ENCODE measurements at regions not wholly inside any gene's neighbourhood (a gene's known extent, or its start where the extent isn't known, plus 50 kb on each side); places are given as distances from the start of the nearest gene placed in this dataset.
"Not testable (repeated sequence)": the region's sequence is repeated elsewhere in the genome, so short reads cannot be mapped to it uniquely, and the experiment has no call there.

GRCh38 chr1:121566346-121566745, 381.6 kb downstream of the SRGAP2C start:
- no peak for DNase-seq (ENCODE audit: low read depth in 4 of 4, low spot score in 1 of 4)

- DNase-seq (ENCODE audit: low read depth in 4 of 4, low spot score in 1 of 4), result no peak
These were observed 384.7 kb downstream of the SRGAP2C start for GRCh38 chr1:121569428-121569827.

GRCh38 chr1:121573881-121574504, 389.2 kb downstream of the SRGAP2C start:
- not testable (repeated sequence) for DNase-seq (ENCODE audit: low read depth in 4 of 4, low spot score in 1 of 4)

- not testable (repeated sequence) for DNase-seq (ENCODE audit: low read depth in 4 of 4, low spot score in 1 of 4)
These were observed 389.7 kb downstream of the SRGAP2C start for GRCh38 chr1:121574505-121574899.

GRCh38 chr1:121582898-121583297, 398.1 kb downstream of the SRGAP2C start:
- DNase-seq (ENCODE audit: low read depth in 4 of 4, low spot score in 1 of 4), result not testable (repeated sequence)

DNA sequence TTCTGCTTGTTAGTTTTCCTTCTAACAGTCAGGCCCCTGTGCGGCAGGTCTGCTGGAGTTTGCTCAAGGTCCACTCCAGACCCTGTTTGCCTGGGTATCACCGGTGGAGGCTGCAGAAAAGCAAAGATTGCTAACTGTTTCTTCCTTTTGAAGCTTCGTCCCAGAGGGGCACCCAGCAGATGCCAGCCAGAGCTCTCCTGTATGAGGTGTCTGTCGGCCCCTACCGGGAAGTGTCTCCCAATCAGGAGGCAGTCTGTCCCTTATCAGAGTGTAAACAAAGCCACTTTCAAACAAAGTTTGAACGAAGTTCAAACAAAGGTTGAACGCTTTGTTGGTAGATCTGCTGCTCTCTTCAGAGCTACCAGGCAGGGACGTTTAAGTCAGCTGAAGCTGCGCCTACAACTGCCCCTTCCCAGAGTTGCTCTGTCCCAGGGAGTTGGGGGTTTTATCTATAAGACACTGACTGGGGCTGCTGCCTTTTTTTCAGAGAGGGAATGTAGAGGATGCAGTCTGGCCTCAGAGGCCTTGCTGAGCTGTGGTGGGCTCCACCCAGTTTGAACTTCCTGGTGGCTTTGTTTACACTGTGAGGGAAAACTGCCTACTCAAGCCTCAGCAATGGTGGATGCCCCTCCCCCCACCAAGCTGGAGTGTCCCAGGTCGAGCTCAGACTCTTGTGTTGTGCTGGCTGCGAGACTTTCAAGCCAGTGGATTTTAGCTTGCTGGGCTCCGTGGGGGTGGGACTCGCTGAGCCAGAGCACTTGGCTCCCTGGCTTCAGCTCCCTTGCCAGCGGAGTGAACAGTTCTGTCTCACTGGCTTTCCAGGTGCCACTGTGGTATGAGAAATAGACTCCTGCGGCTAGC, 401.8 kb downstream of the SRGAP2C start:
- no peak for DNase-seq (ENCODE audit: low read depth in 4 of 4, low spot score in 1 of 4)

DNA sequence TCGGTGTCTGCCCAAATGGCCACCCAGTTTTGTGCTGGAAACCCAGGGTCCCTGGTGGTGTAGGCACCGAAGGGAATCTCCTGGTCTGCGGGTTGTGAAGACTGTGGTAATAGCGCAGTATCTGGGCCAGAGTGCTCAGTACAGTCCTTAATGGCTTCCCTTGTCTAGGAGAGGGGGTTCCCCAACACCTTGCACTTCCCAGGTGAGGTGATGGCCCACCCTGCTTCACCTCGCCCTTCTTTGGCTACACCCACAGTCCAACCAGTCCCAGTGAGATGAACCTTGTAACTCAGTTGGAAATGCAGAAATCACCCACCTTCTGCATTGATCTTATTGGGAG, 402.4 kb downstream of the SRGAP2C start:
- DNase-seq (ENCODE audit: low read depth in 4 of 4, low spot score in 1 of 4), result no peak

- DNase-seq (ENCODE audit: low read depth in 4 of 4, low spot score in 1 of 4), result no peak
These were observed 403.0 kb downstream of the SRGAP2C start for GRCh38 chr1:121587777-121588176.

GRCh38 chr1:121594096-121594495, 409.3 kb downstream of the SRGAP2C start:
- DNase-seq (ENCODE audit: low read depth in 4 of 4, low spot score in 1 of 4), result no peak

DNA sequence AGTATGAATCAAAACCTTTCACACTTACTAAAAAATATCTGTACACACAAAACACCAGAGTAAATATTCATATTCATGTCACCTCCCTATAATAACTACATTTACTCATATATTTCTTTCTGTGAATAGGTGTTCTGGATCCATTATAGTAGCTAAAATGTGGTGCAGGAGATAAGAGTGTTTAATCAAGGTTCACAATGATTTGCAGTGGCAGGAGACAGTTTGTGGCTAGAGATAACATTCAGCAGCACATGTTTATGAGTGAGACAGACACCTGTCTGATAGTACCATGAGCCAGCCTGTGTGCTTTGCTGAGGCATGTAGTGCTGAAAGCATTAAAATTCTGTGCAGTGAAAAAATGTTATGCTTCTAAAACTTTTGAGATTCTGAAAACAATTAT, 410.3 kb downstream of the SRGAP2C start:
- no peak for DNase-seq (ENCODE audit: low read depth in 4 of 4, low spot score in 1 of 4)

GRCh38 chr1:121604843-121605444, 420.2 kb downstream of the SRGAP2C start:
- DNase-seq (ENCODE audit: low read depth in 4 of 4, low spot score in 1 of 4), result not testable (repeated sequence)

DNA sequence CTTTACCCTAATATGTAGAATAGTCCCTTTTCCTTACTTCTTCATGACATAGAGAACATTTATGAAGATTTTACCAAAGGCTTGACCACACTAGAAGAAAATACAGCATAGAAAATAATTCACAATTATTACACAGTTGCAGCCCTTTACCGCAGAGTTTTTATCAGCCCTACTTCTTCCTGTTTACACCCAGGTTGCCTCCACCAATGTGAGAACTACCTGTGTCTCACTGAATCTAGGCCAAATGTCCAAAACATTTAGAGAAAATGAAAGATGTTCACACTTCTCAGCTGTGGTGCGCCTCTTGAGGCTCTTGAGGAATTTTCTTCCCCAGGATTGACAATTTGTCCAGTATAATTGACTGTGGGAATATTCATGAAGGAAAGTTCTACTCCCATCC, 422.7 kb downstream of the SRGAP2C start:
- DNase-seq (ENCODE audit: low read depth in 4 of 4, low spot score in 1 of 4), result not testable (repeated sequence)
